Breast epithelium (tissue), 4 donors: ENCODE measurements at regions not wholly inside any gene's neighbourhood (a gene's known extent, or its start where the extent isn't known, plus 50 kb on each side); places are given as distances from the start of the nearest gene placed in this dataset.

Experiments
- DNase-seq, 2 donors: peaks; one replicate each; pipeline ENCODE4 v3.0.0-alpha.2; 2019; ENCODE audit warnings: low spot score in 2 of 2
- H3K27ac ChIP-seq, 2 donors: fragments of 200-600 bp; sonication (generic) in 1 of 2; one replicate each; pipeline ENCODE4 v1.5.1; 2016 to 2019; ENCODE audit warnings: mild to moderate bottlenecking in 1 of 2
- H3K27me3 ChIP-seq, 2 donors: fragments of 200-600 bp; sonication (generic) in 1 of 2; one replicate each; pipeline versions ENCODE4 v1.5.1 to v1.6.0; 2017 to 2019; ENCODE audit warnings: control low read depth in 1 of 2, mild to moderate bottlenecking in 1 of 2
- H3K36me3 ChIP-seq: fragments of 200-600 bp; one replicate; pipeline ENCODE4 v1.5.1; 2019
- H3K4me1 ChIP-seq, 2 donors: fragments of 200-600 bp; sonication (generic); one replicate each; pipeline ENCODE4 v1.5.1; 2016 to 2019; ENCODE audit warnings: control low read depth in 1 of 2
- H3K4me3 ChIP-seq, 3 donors: fragments of 200-600 bp; sonication (generic); 1 replicate in 2 of 3; 2 replicates in 1 of 3; pipeline ENCODE4 v1.5.1; 2016 to 2019; ENCODE audit warnings: mild to moderate bottlenecking in 3 of 3, moderate library complexity in 2 of 3
- H3K9me3 ChIP-seq, 2 donors: fragments of 200-600 bp; sonication (generic) in 1 of 2; one replicate each; pipeline ENCODE4 v1.5.1; 2016 to 2019; ENCODE audit warnings: control low read depth in 1 of 2
- CTCF ChIP-seq, 3 donors: fragments of 450-650 bp; IDR thresholded peaks; one replicate each; pipeline ENCODE4 v1.5.1; 2016 to 2017; ENCODE audit warnings: antibody characterized with exemption in 3 of 3, mild to moderate bottlenecking in 3 of 3, moderate library complexity in 3 of 3
- POLR2A ChIP-seq: fragments of 450-650 bp; IDR thresholded peaks from one replicate; pipeline ENCODE4 v1.6.1; 2016; ENCODE audit warnings: antibody characterized with exemption, mild to moderate bottlenecking, moderate library complexity
- POLR2AphosphoS5 ChIP-seq, 3 donors: sonication (generic); formaldehyde crosslinking; IDR thresholded peaks; one replicate each; pipeline ENCODE4 v1.6.1; 2017; ENCODE audit warnings: antibody characterized with exemption in 3 of 3
- intact Hi-C: fragments of 100-400 bp; cut with DNase I; formaldehyde crosslinking; loops from one replicate; pipeline ENCODE4 v1.15.1; 2023; ENCODE audit warnings: low total_unique reads

GRCh38 chr5:152505442-152506042 is 100.5 kb upstream of the NMUR2 start:
- H3K36me3 ChIP-seq = no peaks in the 10 kb centered on the region
- no peak for DNase-seq
- peaks cover 0 to 8% of the 10 kb centered on the region in 2 donors for H3K27me3 ChIP-seq
- no peak overlapping the region for H3K4me3 ChIP-seq
- H3K4me1 ChIP-seq = no peaks in the 10 kb centered on the region
- intact Hi-C loops = loop anchor here (10.0 kb wide), 1 partner anchor 681 kb away; no protein-coding TSS in a partner anchor
- H3K9me3 ChIP-seq = no peaks in the 10 kb centered on the region
- H3K27ac ChIP-seq = no peak overlapping the region
- TF ChIP-seq POLR2AphosphoS5 (IDR thresholded peaks at IDR 0.05) = no peak
- TF ChIP-seq POLR2A = no peak
- TF ChIP-seq CTCF (IDR thresholded peaks at IDR 0.05) = peak; percentile 42 to 51 (median 44)

- intact Hi-C loops = no loop called here
- DNase-seq = no peak
Observed at GRCh38 chr5:152511120-152511519, 106.0 kb upstream of the NMUR2 start.

GRCh38 chr5:152511531-152512132 is 106.6 kb upstream of the NMUR2 start:
- TF ChIP-seq POLR2A = no peak
- TF ChIP-seq POLR2AphosphoS5 (IDR thresholded peaks at IDR 0.05) = no peak
- TF ChIP-seq CTCF (IDR thresholded peaks at IDR 0.05) = no peak
- no peaks in the 10 kb centered on the region for H3K36me3 ChIP-seq
- no peak overlapping the region for H3K4me3 ChIP-seq
- no peaks in the 10 kb centered on the region for H3K4me1 ChIP-seq
- intact Hi-C loops = no loop called here
- H3K27ac ChIP-seq = no peak overlapping the region
- no peak for DNase-seq
- no peaks in the 10 kb centered on the region for H3K9me3 ChIP-seq
- peaks cover 0 to 5% of the 10 kb centered on the region in 2 donors for H3K27me3 ChIP-seq

More at GRCh38 chr5:152511120-152511519, 106.0 kb upstream of the NMUR2 start:
- no peaks in the 10 kb centered on the region for H3K36me3 ChIP-seq
- no peaks in the 10 kb centered on the region for H3K4me1 ChIP-seq
- no peak overlapping the region for H3K27ac ChIP-seq
- peaks cover 0 to 8% of the 10 kb centered on the region in 2 donors for H3K27me3 ChIP-seq
- no peaks in the 10 kb centered on the region for H3K9me3 ChIP-seq
- TF ChIP-seq POLR2A (no peak), POLR2AphosphoS5 (IDR thresholded peaks at IDR 0.05) (no peak), CTCF (IDR thresholded peaks at IDR 0.05) (no peak)
- no peak overlapping the region for H3K4me3 ChIP-seq

GRCh38 chr5:152514827-152515397 is 109.8 kb upstream of the NMUR2 start:
- intact Hi-C loops = no loop called here
- H3K27ac ChIP-seq = no peak overlapping the region
- H3K9me3 ChIP-seq = no peaks in the 10 kb centered on the region
- H3K27me3 ChIP-seq = no peaks in the 10 kb centered on the region
- no peaks in the 10 kb centered on the region for H3K4me1 ChIP-seq
- H3K4me3 ChIP-seq = no peak overlapping the region
- no peaks in the 10 kb centered on the region for H3K36me3 ChIP-seq
- TF ChIP-seq CTCF (IDR thresholded peaks at IDR 0.05) (no peak), POLR2A (no peak), POLR2AphosphoS5 (IDR thresholded peaks at IDR 0.05) (no peak)
- DNase-seq = no peak

- no peak overlapping the region for H3K27ac ChIP-seq
- intact Hi-C loops = no loop called here
- no peaks in the 10 kb centered on the region for H3K9me3 ChIP-seq
- DNase-seq = no peak
- no peaks in the 10 kb centered on the region for H3K27me3 ChIP-seq
- H3K36me3 ChIP-seq = no peaks in the 10 kb centered on the region
- H3K4me3 ChIP-seq = no peak overlapping the region
- TF ChIP-seq CTCF (IDR thresholded peaks at IDR 0.05) = no peak
- H3K4me1 ChIP-seq = no peaks in the 10 kb centered on the region
Observed at GRCh38 chr5:152523964-152524363, 118.9 kb upstream of the NMUR2 start.
